ENCODE measurements at regions not wholly inside any gene's neighbourhood (a gene's known extent, or its start where the extent isn't known, plus 50 kb on each side); places are given as distances from the start of the nearest gene placed in this dataset.

GRCh38 chr13:65301506-65301905, 1928.6 kb downstream of the PCDH9 start:
- TF ChIP-seq POLR2A (IDR thresholded peaks at IDR 0.05; ENCODE audit: low read length) = no peak
- TF ChIP-seq GATA1 (IDR thresholded peaks at IDR 0.05; ENCODE audit: low read depth, low read length) = no peak
